ENCODE measurements at regions not wholly inside any gene's neighbourhood (a gene's known extent, or its start where the extent isn't known, plus 50 kb on each side); places are given as distances from the start of the nearest gene placed in this dataset.

- TF ChIP-seq POLR2A (IDR thresholded peaks at IDR 0.05) (no peak), CTCF (IDR thresholded peaks at IDR 0.05) (no peak)
These were observed 419.7 kb downstream of the TRAM1L1 start for GRCh38 chr4:116665716-116666115.
